Testis (tissue), 2 donors: ENCODE measurements at regions not wholly inside any gene's neighbourhood (a gene's known extent, or its start where the extent isn't known, plus 50 kb on each side); places are given as distances from the start of the nearest gene placed in this dataset.

Source experiments
- DNase-seq: peaks from one replicate; pipeline ENCODE4 v3.0.0-alpha.2; 2019
- H3K27ac ChIP-seq, 2 donors: fragments of 200-600 bp; sonication (generic); one replicate each; pipeline ENCODE4 v1.5.1; 2019
- H3K27me3 ChIP-seq: fragments of 200-600 bp; sonication (generic); one replicate; pipeline ENCODE4 v1.5.1; 2019
- H3K36me3 ChIP-seq: fragments of 200-600 bp; sonication (generic); one replicate; pipeline ENCODE4 v1.5.1; 2017; ENCODE audit warnings: low read depth; ENCODE audit errors: missing control alignments
- H3K4me1 ChIP-seq: fragments of 200-600 bp; sonication (generic); one replicate; pipeline ENCODE4 v1.5.1; 2019
- H3K4me3 ChIP-seq, 2 donors: fragments of 200-600 bp; sonication (generic); one replicate each; pipeline ENCODE4 v1.5.1; 2017 to 2019
- H3K9me3 ChIP-seq: fragments of 200-600 bp; sonication (generic); one replicate; pipeline ENCODE4 v1.5.1; 2017
- POLR2A ChIP-seq: fragments of 450-650 bp; IDR thresholded peaks from one replicate; pipeline ENCODE4 v1.6.1; 2017; ENCODE audit warnings: antibody characterized with exemption, mild to moderate bottlenecking, moderate library complexity
- WGBS, 2 donors: methylation state at CpG; one replicate each; pipeline ENCODE4 v1.1.5; 2018; 5-methylcytosine and 5-hydroxymethylcytosine counted together
- intact Hi-C: fragments of 100-400 bp; cut with DNase I; formaldehyde crosslinking; loops from one replicate; pipeline ENCODE4 v1.15.1; 2023; ENCODE audit warnings: low total_unique reads
- TF ChIP-seq, protein P1 (sequence below), 3 experiments: fragments of 450-650 bp in 2 of 3; fragments of 200-600 bp in 1 of 3; sonication (generic) in 1 of 3; IDR thresholded peaks; one replicate each; pipeline ENCODE4 v1.5.1; 2016 to 2019; ENCODE audit warnings: antibody characterized with exemption in 3 of 3, mild to moderate bottlenecking in 2 of 3, moderate library complexity in 1 of 3

DNA sequence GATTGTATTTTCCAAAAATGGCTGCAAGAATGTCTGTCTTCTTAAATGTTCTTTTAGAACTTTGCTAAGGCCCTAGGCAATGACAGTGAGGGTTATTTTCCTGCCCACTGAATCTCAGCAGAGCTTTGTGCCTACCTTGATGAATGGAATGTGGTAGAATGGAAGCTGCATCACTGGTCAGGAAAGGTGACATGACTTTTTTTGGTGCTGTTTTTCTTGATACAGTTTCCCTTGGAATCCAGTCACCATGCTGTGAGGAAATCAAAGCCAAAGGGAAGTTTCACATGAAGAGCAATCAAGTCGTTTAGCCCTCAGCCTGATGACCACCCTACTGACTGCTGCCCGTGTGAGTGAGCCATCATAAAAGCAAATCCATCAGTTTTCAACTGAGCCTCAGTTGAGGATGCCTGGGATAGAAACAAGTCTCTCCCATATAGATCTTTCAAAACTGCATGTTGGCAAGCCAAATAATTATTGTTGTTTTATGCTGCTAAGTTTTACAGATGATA, 886.0 kb upstream of the FBXO33 start:
- no peaks in the 10 kb centered on the region for H3K4me1 ChIP-seq
- no peaks in the 10 kb centered on the region for H3K27me3 ChIP-seq
- no peak overlapping the region for H3K4me3 ChIP-seq
- intact Hi-C loops, result no loop called here
- TF ChIP-seq, protein P1, sequence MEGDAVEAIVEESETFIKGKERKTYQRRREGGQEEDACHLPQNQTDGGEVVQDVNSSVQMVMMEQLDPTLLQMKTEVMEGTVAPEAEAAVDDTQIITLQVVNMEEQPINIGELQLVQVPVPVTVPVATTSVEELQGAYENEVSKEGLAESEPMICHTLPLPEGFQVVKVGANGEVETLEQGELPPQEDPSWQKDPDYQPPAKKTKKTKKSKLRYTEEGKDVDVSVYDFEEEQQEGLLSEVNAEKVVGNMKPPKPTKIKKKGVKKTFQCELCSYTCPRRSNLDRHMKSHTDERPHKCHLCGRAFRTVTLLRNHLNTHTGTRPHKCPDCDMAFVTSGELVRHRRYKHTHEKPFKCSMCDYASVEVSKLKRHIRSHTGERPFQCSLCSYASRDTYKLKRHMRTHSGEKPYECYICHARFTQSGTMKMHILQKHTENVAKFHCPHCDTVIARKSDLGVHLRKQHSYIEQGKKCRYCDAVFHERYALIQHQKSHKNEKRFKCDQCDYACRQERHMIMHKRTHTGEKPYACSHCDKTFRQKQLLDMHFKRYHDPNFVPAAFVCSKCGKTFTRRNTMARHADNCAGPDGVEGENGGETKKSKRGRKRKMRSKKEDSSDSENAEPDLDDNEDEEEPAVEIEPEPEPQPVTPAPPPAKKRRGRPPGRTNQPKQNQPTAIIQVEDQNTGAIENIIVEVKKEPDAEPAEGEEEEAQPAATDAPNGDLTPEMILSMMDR (IDR thresholded peaks at IDR 0.05), result no peak
- DNase-seq, result no peak
- H3K36me3 ChIP-seq, result no peaks in the 10 kb centered on the region
- no peaks in the 10 kb centered on the region for H3K9me3 ChIP-seq
- 23 to 34% methylated on average over 2 of the region's 2 CpGs for WGBS, 2 donors
- no peak overlapping the region for H3K27ac ChIP-seq

DNA sequence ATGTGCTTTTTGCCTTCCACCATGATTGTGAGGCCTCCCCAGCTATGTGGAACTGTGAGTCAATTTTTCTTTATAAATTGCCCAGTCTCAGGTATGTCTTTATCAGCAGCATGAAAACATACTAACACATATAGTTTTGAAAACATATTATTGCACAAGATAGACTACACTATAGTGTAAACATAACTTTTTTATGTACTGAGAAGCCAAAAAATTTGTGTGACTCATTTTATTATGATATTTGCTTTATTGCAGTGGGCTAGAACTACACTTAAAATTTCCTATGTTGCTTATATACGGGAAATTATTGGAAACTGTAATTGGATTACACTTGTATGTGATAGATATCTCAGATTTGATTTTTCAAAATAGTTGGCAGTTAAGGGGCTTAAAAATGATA, 885.5 kb upstream of the FBXO33 start:
- no peak overlapping the region for H3K4me3 ChIP-seq
- H3K9me3 ChIP-seq, result no peaks in the 10 kb centered on the region
- H3K27ac ChIP-seq, result no peak overlapping the region
- WGBS, 2 donors, result 92 to 96% methylated on average over 1 of the region's 1 CpG
- H3K27me3 ChIP-seq, result no peaks in the 10 kb centered on the region
- no peak for DNase-seq
- TF ChIP-seq, protein P1 (IDR thresholded peaks at IDR 0.05), result no peak
- no peak for TF ChIP-seq POLR2A
- intact Hi-C loops, result no loop called here
- no peaks in the 10 kb centered on the region for H3K4me1 ChIP-seq
- no peaks in the 10 kb centered on the region for H3K36me3 ChIP-seq

DNA sequence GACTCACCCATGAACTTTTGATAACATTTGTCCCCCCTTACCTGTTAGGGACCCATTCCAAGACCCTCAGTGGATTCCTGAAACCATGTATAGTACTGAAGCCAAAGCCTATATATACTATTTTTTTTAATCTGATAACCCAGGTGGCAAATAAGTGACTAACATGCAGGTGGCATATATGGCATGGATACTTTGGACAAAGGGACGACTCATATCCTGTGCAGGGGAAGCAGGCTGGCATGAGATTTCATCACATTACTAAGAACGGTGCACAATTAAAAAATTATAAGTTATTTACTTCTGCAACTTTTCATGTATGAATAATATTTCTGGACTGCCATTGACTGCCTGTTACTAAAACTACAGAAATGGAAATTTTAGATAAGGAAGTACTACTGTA, 880.1 kb upstream of the FBXO33 start:
- DNase-seq, result no peak
- H3K27me3 ChIP-seq, result no peaks in the 10 kb centered on the region
- no peaks in the 10 kb centered on the region for H3K4me1 ChIP-seq
- WGBS, 2 donors, result 87 to 88% methylated on average over 2 of the region's 2 CpGs
- H3K9me3 ChIP-seq, result no peaks in the 10 kb centered on the region
- H3K36me3 ChIP-seq, result no peaks in the 10 kb centered on the region
- no peak overlapping the region for H3K27ac ChIP-seq
- H3K4me3 ChIP-seq, result no peak overlapping the region
- intact Hi-C loops, result no loop called here
- TF ChIP-seq, protein P1 (IDR thresholded peaks at IDR 0.05), result no peak
- TF ChIP-seq POLR2A, result no peak

DNA sequence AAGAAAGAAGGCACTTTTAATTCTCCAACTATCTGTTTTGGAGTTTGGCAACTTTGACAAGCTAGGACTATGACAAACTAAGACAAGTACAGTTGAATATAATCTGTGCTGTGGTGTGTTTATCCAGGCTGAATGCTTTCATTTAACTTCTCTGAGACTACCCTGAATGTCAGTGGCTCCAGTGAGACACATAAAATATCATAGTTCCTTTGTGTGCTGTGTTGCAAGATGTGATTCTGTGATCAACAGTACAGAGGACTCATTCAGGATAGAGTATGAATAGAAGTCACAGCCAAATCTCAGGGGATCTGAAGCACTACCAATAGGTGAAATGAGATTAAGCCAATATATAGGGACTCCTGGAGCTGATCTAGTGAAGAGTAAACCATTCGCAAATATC, 876.9 kb upstream of the FBXO33 start:
- 89 to 95% methylated on average over 1 of the region's 1 CpG for WGBS, 2 donors
- no peak for TF ChIP-seq POLR2A
- TF ChIP-seq, protein P1 (IDR thresholded peaks at IDR 0.05), result no peak
- H3K27me3 ChIP-seq, result no peaks in the 10 kb centered on the region
- no peak overlapping the region for H3K27ac ChIP-seq
- H3K4me1 ChIP-seq, result no peaks in the 10 kb centered on the region
- intact Hi-C loops, result no loop called here
- no peak overlapping the region for H3K4me3 ChIP-seq
- DNase-seq, result no peak
- no peaks in the 10 kb centered on the region for H3K36me3 ChIP-seq
- H3K9me3 ChIP-seq, result no peaks in the 10 kb centered on the region

DNA sequence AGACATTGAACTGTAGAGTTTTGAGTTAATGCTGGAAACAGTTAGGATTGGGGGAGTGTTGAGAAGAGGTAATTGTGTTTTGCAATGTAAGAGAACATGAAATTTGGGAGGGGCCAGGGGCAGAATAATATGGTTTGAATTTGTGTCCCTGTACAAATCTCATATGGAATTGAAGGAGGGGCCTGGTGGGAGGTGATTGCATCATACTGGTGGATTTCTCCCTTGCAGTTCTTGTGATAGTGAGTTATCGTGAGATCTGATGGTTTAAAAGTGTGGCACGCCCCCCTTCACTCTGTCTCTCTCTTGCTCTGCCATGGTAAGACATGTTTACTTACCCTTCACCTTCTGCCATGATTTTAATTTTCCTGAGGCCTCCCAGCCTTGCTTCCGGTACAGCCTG, 876.0 kb upstream of the FBXO33 start:
- intact Hi-C loops, result no loop called here
- no peaks in the 10 kb centered on the region for H3K36me3 ChIP-seq
- DNase-seq, result no peak
- H3K27ac ChIP-seq, result no peak overlapping the region
- H3K4me3 ChIP-seq, result no peak overlapping the region
- WGBS, 2 donors, result 63 to 66% methylated on average over 3 of the region's 3 CpGs
- no peaks in the 10 kb centered on the region for H3K9me3 ChIP-seq
- no peaks in the 10 kb centered on the region for H3K27me3 ChIP-seq
- no peaks in the 10 kb centered on the region for H3K4me1 ChIP-seq
- TF ChIP-seq POLR2A, result no peak
- TF ChIP-seq, protein P1 (IDR thresholded peaks at IDR 0.05), result no peak
